ENCODE measurements at regions not wholly inside any gene's neighbourhood (a gene's known extent, or its start where the extent isn't known, plus 50 kb on each side); places are given as distances from the start of the nearest gene placed in this dataset.

GRCh38 chr11:70829886-70830272, 422.5 kb downstream of the SHANK2 start:
- H3K4me3 ChIP-seq (ENCODE audit: low read depth, low read length) = no peak overlapping the region
- no peak for DNase-seq (ENCODE audit: low read depth)

DNA sequence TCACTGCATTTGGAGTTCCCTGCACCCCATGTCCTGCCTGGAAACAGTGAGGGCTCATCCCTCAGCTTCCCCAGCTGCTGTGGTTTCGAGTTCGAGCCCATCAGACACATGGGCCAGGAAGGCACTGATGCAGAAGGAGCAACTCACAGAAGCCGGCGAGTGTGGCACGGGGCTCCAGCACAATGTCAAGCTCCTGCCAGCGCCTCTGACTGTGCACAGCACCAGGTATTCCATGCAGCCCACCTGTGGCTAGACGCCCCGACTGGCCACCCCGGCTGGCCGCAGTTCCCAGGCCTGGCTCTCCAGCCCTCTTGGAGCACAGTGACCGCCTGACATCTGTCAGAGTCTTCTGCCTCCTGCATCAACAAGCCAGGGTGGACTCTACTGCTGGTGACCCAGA, 419.4 kb downstream of the SHANK2 start:
- DNase-seq (ENCODE audit: low read depth) = no peak
- no peak overlapping the region for H3K4me3 ChIP-seq (ENCODE audit: low read depth, low read length)

DNA sequence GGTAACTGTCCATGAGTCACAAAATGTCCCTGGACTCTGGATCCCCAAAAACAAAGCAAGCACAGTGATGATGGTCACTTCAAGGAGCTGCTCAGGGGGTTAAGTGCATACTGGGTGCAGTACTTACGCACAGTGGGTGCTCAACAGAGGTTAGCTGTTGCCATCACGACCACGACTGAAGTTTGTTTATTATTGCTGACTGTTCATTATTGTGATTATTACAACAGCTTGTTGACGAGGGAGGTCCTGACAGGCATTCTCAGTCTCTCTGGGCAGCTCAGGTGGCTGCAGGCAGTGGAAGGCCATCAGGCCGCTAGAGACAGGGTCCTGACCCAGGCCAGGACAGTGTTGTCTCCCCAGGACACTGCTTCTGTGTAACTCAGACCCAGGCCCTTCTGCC, 418.8 kb downstream of the SHANK2 start:
- DNase-seq (ENCODE audit: low read depth) = no peak
- no peak overlapping the region for H3K4me3 ChIP-seq (ENCODE audit: low read depth, low read length)

GRCh38 chr11:70834277-70834940, 418.0 kb downstream of the SHANK2 start:
- no peak for DNase-seq (ENCODE audit: low read depth)
- no peak overlapping the region for H3K4me3 ChIP-seq (ENCODE audit: low read depth, low read length)

- H3K4me3 ChIP-seq (ENCODE audit: low read depth, low read length) = no peak overlapping the region
- DNase-seq (ENCODE audit: low read depth) = no peak
Observed at GRCh38 chr11:70834984-70835560, 417.3 kb downstream of the SHANK2 start.

- H3K4me3 ChIP-seq (ENCODE audit: low read depth, low read length) = no peak overlapping the region
- DNase-seq (ENCODE audit: low read depth) = no peak
Observed at GRCh38 chr11:70836071-70836470, 416.3 kb downstream of the SHANK2 start.

GRCh38 chr11:70838198-70838597, 414.2 kb downstream of the SHANK2 start:
- no peak for DNase-seq (ENCODE audit: low read depth)
- H3K4me3 ChIP-seq (ENCODE audit: low read depth, low read length) = no peak overlapping the region

DNA sequence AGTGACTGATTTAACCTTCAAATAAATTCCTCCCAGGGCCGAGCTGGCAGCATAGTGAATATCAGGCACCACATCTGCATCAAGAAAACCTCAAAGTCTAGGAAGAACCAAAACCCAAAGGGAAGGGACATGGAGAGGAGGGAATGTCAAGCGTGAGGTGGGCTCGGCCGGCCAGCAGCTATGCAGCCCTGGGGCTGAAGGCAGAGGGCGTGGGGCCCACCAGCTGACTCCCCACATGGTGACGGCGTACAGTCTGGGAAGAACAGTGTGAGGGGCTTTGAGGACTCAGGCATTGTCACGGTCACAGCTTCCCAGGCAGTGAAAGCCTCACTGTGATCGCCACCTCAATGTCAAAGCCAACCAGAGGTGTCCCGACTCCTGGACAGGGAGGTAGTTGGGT, 412.5 kb downstream of the SHANK2 start:
- no peak overlapping the region for H3K4me3 ChIP-seq (ENCODE audit: low read depth, low read length)

DNA sequence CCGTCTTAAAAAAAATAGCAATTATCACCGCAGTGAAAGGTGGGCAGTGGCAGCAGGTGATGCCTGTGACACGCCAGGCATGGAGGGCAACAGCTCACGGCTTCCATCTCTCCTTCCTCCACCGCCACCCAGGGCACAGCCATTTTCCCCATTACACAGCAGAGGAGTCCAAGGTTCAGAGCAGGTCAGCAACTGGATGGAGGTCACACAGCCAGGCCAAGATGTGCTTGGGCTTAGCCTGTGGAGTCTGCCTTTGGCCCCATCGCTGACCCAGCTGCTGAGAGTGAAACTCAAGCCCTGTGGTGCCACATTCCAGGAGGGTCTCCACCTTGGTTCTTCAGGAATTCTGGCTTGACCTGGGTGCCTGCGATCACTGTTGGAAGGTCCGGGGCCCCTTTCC, 411.1 kb downstream of the SHANK2 start:
- no peak overlapping the region for H3K4me3 ChIP-seq (ENCODE audit: low read depth, low read length)
- DNase-seq (ENCODE audit: low read depth) = no peak

More for the DNA sequence above, 412.5 kb downstream of the SHANK2 start:
- DNase-seq (ENCODE audit: low read depth) = no peak

GRCh38 chr11:70842256-70842655, 410.1 kb downstream of the SHANK2 start:
- no peak for DNase-seq (ENCODE audit: low read depth)
- no peak overlapping the region for H3K4me3 ChIP-seq (ENCODE audit: low read depth, low read length)

GRCh38 chr11:70842701-70843100, 409.7 kb downstream of the SHANK2 start:
- no peak overlapping the region for H3K4me3 ChIP-seq (ENCODE audit: low read depth, low read length)
- no peak for DNase-seq (ENCODE audit: low read depth)

DNA sequence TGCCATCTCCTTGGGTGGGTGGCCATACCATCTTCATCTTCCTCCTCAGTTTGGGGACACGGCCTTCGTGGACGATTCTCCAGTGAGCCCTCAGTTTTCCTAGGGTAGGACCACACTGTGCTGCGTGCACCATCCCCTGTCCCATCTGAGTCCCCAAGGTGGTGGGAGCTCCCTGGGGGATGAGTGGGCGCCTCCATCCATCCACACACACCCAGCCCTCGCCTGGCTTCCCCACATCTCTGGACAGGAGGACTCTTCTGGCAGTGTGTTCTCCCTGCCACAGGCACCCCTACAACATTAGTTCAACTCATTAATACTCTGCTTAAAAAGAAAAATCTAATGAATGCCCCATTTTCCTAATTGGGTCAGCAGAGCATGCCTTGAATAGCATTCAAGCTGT, 408.5 kb downstream of the SHANK2 start:
- H3K4me3 ChIP-seq (ENCODE audit: low read depth, low read length) = no peak overlapping the region
- no peak for DNase-seq (ENCODE audit: low read depth)

DNA sequence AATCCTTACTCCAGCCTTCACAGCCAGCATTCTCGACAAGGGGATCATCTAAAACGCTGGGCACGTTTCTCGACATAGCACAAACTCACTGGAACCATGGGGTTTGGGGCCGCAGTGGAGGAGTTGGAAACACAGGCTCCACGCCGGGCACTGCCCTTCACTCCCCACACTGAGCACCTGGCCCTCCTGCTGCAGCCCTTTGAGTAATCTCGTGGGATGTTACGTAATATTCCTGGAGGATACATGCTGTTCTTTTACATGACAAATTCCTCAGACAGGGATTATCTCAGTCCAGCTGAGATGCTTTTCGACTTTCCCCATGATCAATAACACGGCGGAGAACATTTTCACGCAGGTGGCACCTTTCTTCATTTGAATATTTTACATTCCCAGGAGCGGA, 408.0 kb downstream of the SHANK2 start:
- no peak overlapping the region for H3K4me3 ChIP-seq (ENCODE audit: low read depth, low read length)
- DNase-seq (ENCODE audit: low read depth) = no peak

GRCh38 chr11:70845591-70846041, 406.8 kb downstream of the SHANK2 start:
- H3K4me3 ChIP-seq (ENCODE audit: low read depth, low read length) = no peak overlapping the region
- no peak for DNase-seq (ENCODE audit: low read depth)

DNA sequence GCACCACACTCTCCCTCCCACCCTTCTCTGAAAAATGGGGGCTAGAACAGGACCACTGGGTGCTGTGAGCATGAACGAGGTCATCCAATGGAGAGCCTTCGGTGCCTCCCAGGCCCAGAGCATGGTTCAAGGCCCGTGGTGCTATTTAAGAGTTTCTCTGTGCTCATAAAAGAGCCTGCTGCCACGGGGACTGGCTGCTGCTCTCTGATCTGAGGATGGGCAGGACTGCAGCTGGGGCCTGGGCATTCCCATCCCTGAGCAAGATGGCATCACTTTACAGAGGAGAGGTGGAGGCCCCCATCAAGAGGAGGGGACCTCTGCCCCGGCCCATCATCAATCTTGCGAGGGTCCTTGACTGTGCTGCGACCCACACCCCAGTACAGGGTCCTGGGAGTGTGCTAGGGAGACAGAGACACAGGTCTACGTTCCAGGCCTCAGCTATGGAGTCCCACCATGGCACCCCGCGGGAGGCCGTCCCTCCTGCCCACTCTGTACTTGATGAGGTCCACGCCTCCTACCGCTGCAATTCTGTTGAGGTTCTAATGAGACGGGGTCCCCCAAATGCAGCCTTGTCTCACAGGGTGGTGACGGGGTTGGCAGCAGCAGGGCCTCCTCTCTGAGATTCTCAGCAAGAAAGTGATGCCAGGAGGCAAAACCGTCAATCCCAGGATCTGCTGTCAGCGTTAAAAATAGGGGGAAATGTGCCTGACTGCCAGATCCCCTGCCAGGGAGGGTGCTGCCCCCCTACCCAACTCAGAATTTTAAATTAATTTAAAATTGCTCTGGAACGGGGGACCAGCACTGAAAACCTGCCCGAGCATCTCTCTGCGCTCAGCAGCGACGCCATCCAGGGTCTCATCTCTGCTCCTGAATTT, 405.4 kb downstream of the SHANK2 start:
- no peak overlapping the region for H3K4me3 ChIP-seq (ENCODE audit: low read depth, low read length)
- DNase-seq (ENCODE audit: low read depth) = no peak

DNA sequence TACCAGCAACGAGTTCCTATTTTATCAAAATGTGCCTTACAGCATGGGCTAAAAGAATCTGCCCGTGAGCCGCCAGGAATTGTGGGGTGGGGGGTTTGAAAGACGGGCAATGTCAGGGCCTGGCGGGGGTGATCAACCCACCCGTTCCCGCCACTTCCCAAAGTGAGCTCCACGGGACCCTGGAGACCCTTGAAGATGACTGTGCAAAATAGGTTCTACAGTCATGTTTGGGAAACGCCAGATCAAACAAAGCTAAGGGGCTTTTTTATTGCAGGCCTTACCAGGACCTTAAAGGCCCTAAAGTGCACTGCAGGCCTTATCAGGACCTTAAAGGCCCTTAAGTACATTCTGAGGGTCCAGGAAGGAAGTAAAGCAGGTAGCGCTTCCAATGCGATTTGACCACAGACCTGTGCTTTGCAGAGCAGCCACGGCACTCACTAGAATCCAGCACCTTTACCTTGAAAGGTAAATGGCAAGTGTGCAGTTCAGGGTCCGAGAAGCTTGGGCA, 404.1 kb downstream of the SHANK2 start:
- H3K4me3 ChIP-seq (ENCODE audit: low read depth, low read length) = no peak overlapping the region
- DNase-seq (ENCODE audit: low read depth) = no peak

DNA sequence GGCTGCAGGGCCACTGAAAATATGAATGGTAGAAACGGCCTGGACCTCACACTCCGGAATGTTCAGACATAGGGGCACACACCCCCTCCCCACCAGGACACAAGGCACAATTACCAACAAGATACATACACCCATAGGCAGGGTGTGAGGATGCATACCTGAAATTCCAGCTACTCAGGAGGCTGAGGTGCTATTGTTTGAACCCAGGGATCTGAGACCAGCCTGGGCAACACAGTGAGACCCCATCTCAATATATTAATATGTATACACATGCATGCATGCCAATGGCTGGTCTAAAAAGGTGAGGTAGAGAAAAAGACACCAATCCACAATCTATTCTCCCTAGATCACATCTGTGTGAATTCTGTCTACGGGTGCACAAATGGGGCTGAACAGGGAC, 403.3 kb downstream of the SHANK2 start:
- DNase-seq (ENCODE audit: low read depth) = no peak
- H3K4me3 ChIP-seq (ENCODE audit: low read depth, low read length) = no peak overlapping the region

- H3K4me3 ChIP-seq (ENCODE audit: low read depth, low read length) = no peak overlapping the region
- DNase-seq (ENCODE audit: low read depth) = no peak
Observed at GRCh38 chr11:70851308-70851707, 401.1 kb downstream of the SHANK2 start.

DNA sequence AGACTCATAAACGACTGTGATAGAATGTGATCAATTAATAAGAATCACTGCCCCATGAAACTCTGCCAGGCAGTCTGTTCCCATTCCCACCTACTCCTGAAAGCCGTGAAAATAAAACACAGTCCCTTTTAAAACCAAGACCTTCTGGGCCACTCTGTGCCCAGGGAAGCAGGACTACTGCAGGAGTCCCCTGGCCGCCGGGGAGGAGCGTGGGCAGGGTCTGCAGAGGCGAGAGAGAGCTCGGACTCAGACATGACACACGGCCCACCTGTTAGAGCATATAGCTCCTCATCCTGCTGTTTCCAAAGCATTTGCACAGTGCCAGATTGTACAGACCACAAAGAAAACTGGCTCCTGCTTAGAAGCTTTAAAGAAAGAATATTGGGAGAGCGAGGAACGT, 400.5 kb downstream of the SHANK2 start:
- no peak overlapping the region for H3K4me3 ChIP-seq (ENCODE audit: low read depth, low read length)
- DNase-seq (ENCODE audit: low read depth) = no peak

DNA sequence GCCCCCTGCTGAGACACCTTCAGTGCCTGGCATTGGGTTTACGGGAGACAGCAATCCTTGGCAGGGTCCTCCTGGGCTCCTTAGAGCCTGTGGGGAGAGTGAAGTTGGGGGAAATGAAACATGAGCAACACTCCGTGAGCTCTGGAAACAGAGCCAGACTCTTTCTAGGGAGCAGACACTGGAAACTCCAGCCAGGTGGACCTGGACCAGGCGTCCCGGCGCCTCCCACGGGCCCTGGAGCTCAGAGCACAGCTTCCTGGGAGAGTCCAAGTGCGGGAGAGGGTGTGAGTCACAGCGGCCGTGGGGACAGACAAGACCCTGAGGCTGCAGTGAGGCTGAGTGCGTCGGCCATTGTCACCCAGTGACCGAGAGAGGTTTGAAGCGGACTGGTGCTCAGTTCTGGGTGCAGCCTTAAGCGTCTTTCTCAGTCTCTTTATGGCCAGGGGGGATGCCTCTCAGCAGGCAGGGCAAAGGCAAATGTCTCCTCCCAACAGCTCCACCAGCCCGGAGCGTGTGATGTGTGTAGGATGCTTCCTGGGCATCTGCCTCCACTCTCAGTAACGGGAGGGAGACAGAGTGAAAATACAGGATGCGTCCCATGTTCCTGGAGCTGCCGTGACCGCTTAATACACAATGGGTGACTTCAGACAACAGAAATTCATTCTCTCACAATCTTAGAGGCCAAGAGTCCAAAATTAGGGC, 399.2 kb downstream of the SHANK2 start:
- no peak overlapping the region for H3K4me3 ChIP-seq (ENCODE audit: low read depth, low read length)
- DNase-seq (ENCODE audit: low read depth) = no peak
